Prostate gland (tissue), 2 donors: ENCODE measurements at regions not wholly inside any gene's neighbourhood (a gene's known extent, or its start where the extent isn't known, plus 50 kb on each side); places are given as distances from the start of the nearest gene placed in this dataset.

Experiments
- POLR2A ChIP-seq: fragments of 450-650 bp; IDR thresholded peaks from one replicate; pipeline ENCODE4 v1.6.1; 2016; ENCODE audit warnings: antibody characterized with exemption, mild to moderate bottlenecking
- POLR2AphosphoS5 ChIP-seq: sonication (generic); formaldehyde crosslinking; IDR thresholded peaks from one replicate; pipeline ENCODE4 v1.6.1; 2017; ENCODE audit warnings: antibody characterized with exemption
- TF ChIP-seq, protein P1 (sequence below), 4 experiments: fragments of 200-600 bp in 2 of 4; fragments of 450-650 bp in 2 of 4; sonication (generic) in 2 of 4; IDR thresholded peaks; 1 replicate in 3 of 4; 2 replicates in 1 of 4; pipeline ENCODE4 v1.5.1; 2016 to 2019; ENCODE audit warnings: antibody characterized with exemption in 4 of 4, mild to moderate bottlenecking in 2 of 4, moderate library complexity in 2 of 4

DNA sequence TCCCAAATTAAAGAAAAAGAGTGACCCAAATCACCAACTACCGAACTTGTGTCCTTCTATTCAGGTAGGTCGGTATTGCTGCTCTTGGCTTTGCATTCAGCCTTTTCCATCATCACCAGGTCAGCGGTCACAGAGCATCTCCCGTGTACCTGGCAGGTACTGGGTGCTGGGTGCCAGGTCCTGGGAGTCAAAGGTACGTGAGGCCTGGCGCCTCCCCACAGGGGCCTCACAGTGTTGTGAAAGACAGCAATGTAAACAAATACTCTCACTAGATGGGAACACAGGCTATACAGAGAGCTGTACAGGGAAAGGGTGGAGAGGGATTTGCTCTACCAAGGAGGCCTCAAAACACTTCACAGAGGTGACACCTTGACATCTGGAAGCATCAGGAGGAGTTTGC lies 86.7 kb downstream of the ZIC5 start:
- TF ChIP-seq, protein P1, sequence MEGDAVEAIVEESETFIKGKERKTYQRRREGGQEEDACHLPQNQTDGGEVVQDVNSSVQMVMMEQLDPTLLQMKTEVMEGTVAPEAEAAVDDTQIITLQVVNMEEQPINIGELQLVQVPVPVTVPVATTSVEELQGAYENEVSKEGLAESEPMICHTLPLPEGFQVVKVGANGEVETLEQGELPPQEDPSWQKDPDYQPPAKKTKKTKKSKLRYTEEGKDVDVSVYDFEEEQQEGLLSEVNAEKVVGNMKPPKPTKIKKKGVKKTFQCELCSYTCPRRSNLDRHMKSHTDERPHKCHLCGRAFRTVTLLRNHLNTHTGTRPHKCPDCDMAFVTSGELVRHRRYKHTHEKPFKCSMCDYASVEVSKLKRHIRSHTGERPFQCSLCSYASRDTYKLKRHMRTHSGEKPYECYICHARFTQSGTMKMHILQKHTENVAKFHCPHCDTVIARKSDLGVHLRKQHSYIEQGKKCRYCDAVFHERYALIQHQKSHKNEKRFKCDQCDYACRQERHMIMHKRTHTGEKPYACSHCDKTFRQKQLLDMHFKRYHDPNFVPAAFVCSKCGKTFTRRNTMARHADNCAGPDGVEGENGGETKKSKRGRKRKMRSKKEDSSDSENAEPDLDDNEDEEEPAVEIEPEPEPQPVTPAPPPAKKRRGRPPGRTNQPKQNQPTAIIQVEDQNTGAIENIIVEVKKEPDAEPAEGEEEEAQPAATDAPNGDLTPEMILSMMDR (IDR thresholded peaks at IDR 0.05) = no peak
- TF ChIP-seq POLR2AphosphoS5 (no peak), POLR2A (no peak)
